ENCODE measurements at regions not wholly inside any gene's neighbourhood (a gene's known extent, or its start where the extent isn't known, plus 50 kb on each side); places are given as distances from the start of the nearest gene placed in this dataset.
"Not testable (repeated sequence)": the region's sequence is repeated elsewhere in the genome, so short reads cannot be mapped to it uniquely, and the experiment has no call there.

- not testable (repeated sequence) for DNase-seq; H3K4me3 ChIP-seq (ENCODE audit: insufficient read depth, low read depth, low read length); H3K36me3 ChIP-seq (replicated peaks; ENCODE audit: control insufficient read depth, insufficient read depth, low read length); H3K27me3 ChIP-seq (ENCODE audit: control insufficient read depth, insufficient read depth, low read length)
Observed at GRCh38 chr17:54639426-54639825, 261.2 kb upstream of the TOM1L1 start.

GRCh38 chr17:54662978-54663876 is 237.4 kb upstream of the TOM1L1 start:
- no peak overlapping the region for H3K4me3 ChIP-seq (ENCODE audit: insufficient read depth, low read depth, low read length)
- DNase-seq = peak; percentile 5
- no peaks in the 10 kb centered on the region for H3K27me3 ChIP-seq (ENCODE audit: control insufficient read depth, insufficient read depth, low read length)
- H3K36me3 ChIP-seq (replicated peaks; ENCODE audit: control insufficient read depth, insufficient read depth, low read length) = no peaks in the 10 kb centered on the region

GRCh38 chr17:54666559-54666958 is 234.1 kb upstream of the TOM1L1 start:
- DNase-seq = peak; percentile 3
- H3K36me3 ChIP-seq (replicated peaks; ENCODE audit: control insufficient read depth, insufficient read depth, low read length) = no peaks in the 10 kb centered on the region
- no peaks in the 10 kb centered on the region for H3K27me3 ChIP-seq (ENCODE audit: control insufficient read depth, insufficient read depth, low read length)
- H3K4me3 ChIP-seq (ENCODE audit: insufficient read depth, low read depth, low read length) = no peak overlapping the region

GRCh38 chr17:54678158-54678557 is 222.5 kb upstream of the TOM1L1 start:
- H3K27me3 ChIP-seq (ENCODE audit: control insufficient read depth, insufficient read depth, low read length) = no peaks in the 10 kb centered on the region
- no peaks in the 10 kb centered on the region for H3K36me3 ChIP-seq (replicated peaks; ENCODE audit: control insufficient read depth, insufficient read depth, low read length)
- no peak for DNase-seq
- H3K4me3 ChIP-seq (ENCODE audit: insufficient read depth, low read depth, low read length) = no peak overlapping the region

GRCh38 chr17:54680410-54680809 is 220.2 kb upstream of the TOM1L1 start:
- H3K36me3 ChIP-seq (replicated peaks; ENCODE audit: control insufficient read depth, insufficient read depth, low read length) = no peaks in the 10 kb centered on the region
- no peak overlapping the region for H3K4me3 ChIP-seq (ENCODE audit: insufficient read depth, low read depth, low read length)
- H3K27me3 ChIP-seq (ENCODE audit: control insufficient read depth, insufficient read depth, low read length) = no peaks in the 10 kb centered on the region
- no peak for DNase-seq

GRCh38 chr17:54694287-54694887 is 206.3 kb upstream of the TOM1L1 start:
- Histone ChIP-seq H3K27me3 (ENCODE audit: control insufficient read depth, insufficient read depth, low read length) (no peaks in the 10 kb centered on the region), H3K4me3 (ENCODE audit: insufficient read depth, low read depth, low read length) (no peak overlapping the region), H3K36me3 (replicated peaks; ENCODE audit: control insufficient read depth, insufficient read depth, low read length) (no peaks in the 10 kb centered on the region)
- DNase-seq = no peak

GRCh38 chr17:54712798-54713197 is 187.9 kb upstream of the TOM1L1 start:
- H3K4me3 ChIP-seq (ENCODE audit: insufficient read depth, low read depth, low read length); H3K27me3 ChIP-seq (ENCODE audit: control insufficient read depth, insufficient read depth, low read length); DNase-seq; H3K36me3 ChIP-seq (replicated peaks; ENCODE audit: control insufficient read depth, insufficient read depth, low read length): not testable (repeated sequence)

- Histone ChIP-seq H3K27me3 (ENCODE audit: control insufficient read depth, insufficient read depth, low read length) (no peaks in the 10 kb centered on the region), H3K36me3 (replicated peaks; ENCODE audit: control insufficient read depth, insufficient read depth, low read length) (no peaks in the 10 kb centered on the region)
- DNase-seq = no peak
Observed at GRCh38 chr17:54718286-54718685, 182.4 kb upstream of the TOM1L1 start.

GRCh38 chr17:54727624-54728023 is 173.0 kb upstream of the TOM1L1 start:
- Histone ChIP-seq H3K36me3 (replicated peaks; ENCODE audit: control insufficient read depth, insufficient read depth, low read length) (no peaks in the 10 kb centered on the region), H3K4me3 (ENCODE audit: insufficient read depth, low read depth, low read length) (no peak overlapping the region), H3K27me3 (ENCODE audit: control insufficient read depth, insufficient read depth, low read length) (no peaks in the 10 kb centered on the region)
- no peak for DNase-seq

More at GRCh38 chr17:54718286-54718685, 182.4 kb upstream of the TOM1L1 start:
- H3K4me3 ChIP-seq (ENCODE audit: insufficient read depth, low read depth, low read length) = no peak overlapping the region

GRCh38 chr17:54736573-54736972 is 164.1 kb upstream of the TOM1L1 start:
- Histone ChIP-seq H3K27me3 (ENCODE audit: control insufficient read depth, insufficient read depth, low read length) (no peaks in the 10 kb centered on the region), H3K36me3 (replicated peaks; ENCODE audit: control insufficient read depth, insufficient read depth, low read length) (no peaks in the 10 kb centered on the region), H3K4me3 (ENCODE audit: insufficient read depth, low read depth, low read length) (no peak overlapping the region)
- DNase-seq = no peak

- no peaks in the 10 kb centered on the region for H3K36me3 ChIP-seq (replicated peaks; ENCODE audit: control insufficient read depth, insufficient read depth, low read length)
- no peaks in the 10 kb centered on the region for H3K27me3 ChIP-seq (ENCODE audit: control insufficient read depth, insufficient read depth, low read length)
- no peak for DNase-seq
- H3K4me3 ChIP-seq (ENCODE audit: insufficient read depth, low read depth, low read length) = no peak overlapping the region
Observed at GRCh38 chr17:54738496-54738895, 162.2 kb upstream of the TOM1L1 start.

GRCh38 chr17:54744750-54745149 is 155.9 kb upstream of the TOM1L1 start:
- Histone ChIP-seq H3K36me3 (replicated peaks; ENCODE audit: control insufficient read depth, insufficient read depth, low read length) (no peaks in the 10 kb centered on the region), H3K4me3 (ENCODE audit: insufficient read depth, low read depth, low read length) (no peak overlapping the region), H3K27me3 (ENCODE audit: control insufficient read depth, insufficient read depth, low read length) (no peaks in the 10 kb centered on the region)
- no peak for DNase-seq

- no peak overlapping the region for H3K4me3 ChIP-seq (ENCODE audit: insufficient read depth, low read depth, low read length)
- DNase-seq = no peak
- no peaks in the 10 kb centered on the region for H3K36me3 ChIP-seq (replicated peaks; ENCODE audit: control insufficient read depth, insufficient read depth, low read length)
- no peaks in the 10 kb centered on the region for H3K27me3 ChIP-seq (ENCODE audit: control insufficient read depth, insufficient read depth, low read length)
Observed at GRCh38 chr17:54745239-54745638, 155.4 kb upstream of the TOM1L1 start.

- no peak for DNase-seq
- no peaks in the 10 kb centered on the region for H3K27me3 ChIP-seq (ENCODE audit: control insufficient read depth, insufficient read depth, low read length)
- H3K36me3 ChIP-seq (replicated peaks; ENCODE audit: control insufficient read depth, insufficient read depth, low read length) = no peaks in the 10 kb centered on the region
- no peak overlapping the region for H3K4me3 ChIP-seq (ENCODE audit: insufficient read depth, low read depth, low read length)
Observed at GRCh38 chr17:54745862-54746261, 154.8 kb upstream of the TOM1L1 start.

GRCh38 chr17:54749157-54749556 is 151.5 kb upstream of the TOM1L1 start:
- no peaks in the 10 kb centered on the region for H3K27me3 ChIP-seq (ENCODE audit: control insufficient read depth, insufficient read depth, low read length)
- DNase-seq = peak; percentile 19

More at GRCh38 chr17:54749157-54749556, 151.5 kb upstream of the TOM1L1 start:
- H3K4me3 ChIP-seq (ENCODE audit: insufficient read depth, low read depth, low read length) = no peak overlapping the region
- H3K36me3 ChIP-seq (replicated peaks; ENCODE audit: control insufficient read depth, insufficient read depth, low read length) = no peaks in the 10 kb centered on the region

All from H7 (cell line).